GM23248 (cell line): ENCODE measurements at regions not wholly inside any gene's neighbourhood (a gene's known extent, or its start where the extent isn't known, plus 50 kb on each side); places are given as distances from the start of the nearest gene placed in this dataset.

Source experiments
- EZH2 ChIP-seq: fragments of 200-600 bp; sonication (generic); IDR thresholded peaks from 2 replicates; pipeline ENCODE4 v1.6.1; 2018; ENCODE audit warnings: antibody characterized with exemption, mild to moderate bottlenecking; ENCODE audit not compliant: insufficient read depth, poor library complexity, severe bottlenecking
- EZH2phosphoT487 ChIP-seq: fragments of 200-600 bp; sonication (generic); IDR thresholded peaks from 2 replicates; pipeline ENCODE4 v1.6.1; 2018; ENCODE audit warnings: antibody characterized with exemption, moderate library complexity, mild to moderate bottlenecking, low read depth; ENCODE audit not compliant: insufficient read depth

GRCh38 chr19:30999726-31000125, 349.5 kb downstream of the TSHZ3 start:
- TF ChIP-seq EZH2phosphoT487 (peak; percentile 95), EZH2 (no peak)
